Activated CD4-positive, alpha-beta T cell treated with anti-CD3 and anti-CD28 coated beads for 1 hour (primary cell): ENCODE measurements at regions not wholly inside any gene's neighbourhood (a gene's known extent, or its start where the extent isn't known, plus 50 kb on each side); places are given as distances from the start of the nearest gene placed in this dataset.
"Not testable (repeated sequence)": the region's sequence is repeated elsewhere in the genome, so short reads cannot be mapped to it uniquely, and the experiment has no call there.

Experiments
- DNase-seq: peaks from one replicate; pipeline ENCODE4 v3.0.0-alpha.2; 2020

DNA sequence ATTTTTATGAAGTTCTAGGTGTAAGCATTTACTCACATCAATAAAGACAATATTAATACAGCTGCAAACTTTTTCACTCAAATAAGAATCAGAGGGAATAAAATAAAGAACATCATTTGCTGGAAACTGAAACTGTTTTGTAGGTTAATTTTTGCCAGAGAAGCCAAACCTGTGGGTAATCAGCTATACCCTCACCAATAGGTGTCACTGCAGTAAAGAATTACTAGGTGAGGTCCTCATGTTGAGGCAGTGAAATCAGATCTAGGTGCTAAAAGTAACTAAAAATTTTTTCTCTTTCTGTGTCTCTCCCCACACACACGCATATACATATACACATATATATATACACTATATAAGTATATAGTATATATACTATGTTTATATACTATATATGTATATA lies 1016.3 kb upstream of the SEMA6A start:
- DNase-seq: no peak

GRCh38 chr5:117588611-117589010 lies 1014.0 kb upstream of the SEMA6A start:
- no peak for DNase-seq

- no peak for DNase-seq
Observed at GRCh38 chr5:117587111-117587510, 1012.5 kb upstream of the SEMA6A start.

- no peak for DNase-seq
Observed at GRCh38 chr5:117568622-117569021, 994.0 kb upstream of the SEMA6A start.

DNA sequence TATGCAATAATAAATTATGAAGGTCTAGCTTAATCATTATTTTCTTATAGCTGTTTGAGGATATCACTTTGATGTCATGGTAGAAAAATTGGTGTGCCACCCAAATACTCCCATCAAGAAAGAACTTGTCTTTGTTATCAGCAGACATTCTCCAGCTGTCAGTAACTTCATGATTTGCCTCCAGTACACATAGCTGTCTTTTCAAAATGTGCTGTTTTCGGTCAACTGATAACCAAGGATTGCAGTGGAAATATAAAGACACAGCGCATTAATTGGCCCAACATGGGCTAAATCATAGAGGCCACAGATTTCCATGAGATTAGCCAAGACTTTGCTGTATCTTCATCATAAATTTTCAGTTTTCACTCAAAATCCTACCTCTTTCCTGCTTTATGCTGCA lies 993.5 kb upstream of the SEMA6A start:
- DNase-seq: no peak

GRCh38 chr5:117562647-117563046 lies 988.0 kb upstream of the SEMA6A start:
- DNase-seq: no peak

GRCh38 chr5:117561531-117561930 lies 986.9 kb upstream of the SEMA6A start:
- DNase-seq: no peak

DNA sequence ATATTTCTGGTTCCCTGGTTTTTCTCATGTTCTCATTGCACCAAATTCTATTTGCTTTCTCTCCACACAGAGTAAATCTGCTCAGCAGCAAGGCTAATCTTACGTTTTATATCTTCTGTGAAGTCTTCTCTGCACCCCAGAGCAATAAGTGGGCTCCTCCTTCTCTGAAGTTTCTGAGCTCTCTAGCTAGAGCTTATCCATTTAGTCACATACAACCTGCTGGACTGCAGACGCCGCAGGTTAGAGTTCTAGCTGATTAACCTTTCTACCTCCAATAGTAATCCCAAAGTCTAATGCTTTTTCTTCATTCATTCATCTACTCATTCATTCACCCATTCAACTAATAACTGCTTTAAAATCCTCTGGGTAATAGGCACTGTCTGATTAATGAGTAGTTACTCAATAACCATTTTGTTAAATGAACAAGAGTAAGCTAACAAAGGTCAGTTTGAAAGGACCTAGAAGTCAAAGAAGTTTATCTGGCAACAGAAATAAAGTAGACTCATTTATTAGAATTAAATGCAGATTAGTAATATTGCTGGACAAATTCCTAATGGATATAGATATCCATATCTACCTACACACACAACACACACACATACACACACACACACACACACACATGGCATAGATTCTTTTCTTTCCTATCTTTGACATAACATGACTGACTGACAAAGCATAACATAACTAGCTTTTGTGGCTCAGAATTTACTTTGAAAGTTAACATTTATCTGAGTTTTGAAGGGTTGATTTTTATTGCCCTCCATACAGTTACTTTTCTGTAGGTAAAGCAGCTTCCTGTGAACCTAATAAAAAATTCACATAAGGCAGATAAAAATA lies 984.6 kb upstream of the SEMA6A start:
- no peak for DNase-seq

DNA sequence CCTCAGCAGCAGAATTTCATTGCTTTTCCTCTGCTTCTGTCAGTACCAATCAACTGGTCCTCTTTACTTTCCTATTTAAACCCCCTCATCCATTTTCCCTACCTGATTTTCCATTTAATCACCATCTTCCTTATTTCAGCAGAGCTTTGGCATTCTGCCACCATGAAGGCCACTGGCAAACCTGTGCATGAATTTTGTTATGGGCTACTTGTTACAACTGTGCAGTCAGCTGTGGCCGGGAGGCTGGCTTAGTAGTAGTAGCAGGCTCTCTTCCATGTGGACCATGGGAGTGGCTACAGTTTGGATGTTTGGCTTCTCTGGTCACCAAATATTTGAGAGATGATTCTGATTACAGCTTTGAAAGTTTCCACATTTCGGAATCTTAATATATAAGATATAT lies 976.6 kb upstream of the SEMA6A start:
- no peak for DNase-seq

GRCh38 chr5:117547192-117547591 lies 972.6 kb upstream of the SEMA6A start:
- no peak for DNase-seq

GRCh38 chr5:117539692-117540091 lies 965.1 kb upstream of the SEMA6A start:
- DNase-seq: no peak

DNA sequence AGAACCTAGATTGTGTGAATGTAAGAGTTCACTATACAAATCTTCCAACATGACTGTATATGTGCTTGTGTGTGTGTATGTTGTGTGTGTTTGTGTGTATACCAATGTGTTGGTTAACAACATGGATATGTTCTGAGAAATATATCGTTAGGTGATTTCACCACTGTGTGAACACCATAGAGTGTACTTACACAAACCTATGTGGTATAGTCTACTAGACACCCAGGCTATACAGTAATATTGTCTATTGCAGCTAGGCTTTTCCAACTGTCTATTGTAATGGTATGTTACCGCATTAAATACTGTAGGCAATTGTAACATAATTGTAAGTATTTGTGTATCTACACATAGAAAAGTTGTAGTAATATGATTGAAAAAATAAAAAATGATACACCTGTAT lies 959.2 kb upstream of the SEMA6A start:
- DNase-seq: no peak

- not testable (repeated sequence) for DNase-seq
Observed at GRCh38 chr5:117533051-117533670, 958.5 kb upstream of the SEMA6A start.

- no peak for DNase-seq
Observed at GRCh38 chr5:117519957-117520500, 945.4 kb upstream of the SEMA6A start.

GRCh38 chr5:117504305-117504704 lies 929.7 kb upstream of the SEMA6A start:
- DNase-seq: no peak

- DNase-seq: no peak
Observed at GRCh38 chr5:117497601-117498000, 923.0 kb upstream of the SEMA6A start.

DNA sequence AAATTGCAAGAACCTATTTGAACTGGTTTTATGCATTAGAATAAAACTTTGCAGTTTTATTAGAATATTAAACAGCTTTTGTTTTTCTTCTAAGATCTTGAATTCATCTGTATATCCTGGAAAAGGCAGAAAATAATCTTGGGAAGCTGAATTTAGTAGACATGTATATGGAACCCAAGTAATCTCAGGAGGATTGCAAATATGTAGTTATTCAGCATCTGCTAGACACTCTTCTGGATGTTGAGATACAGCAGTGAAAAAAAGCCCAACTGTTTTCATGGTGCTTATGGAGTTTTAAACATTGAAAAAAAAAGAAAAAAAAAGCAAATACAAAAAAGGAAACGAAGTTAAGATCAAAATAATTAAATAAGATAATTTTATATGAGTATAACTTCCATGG lies 922.2 kb upstream of the SEMA6A start:
- DNase-seq: no peak

DNA sequence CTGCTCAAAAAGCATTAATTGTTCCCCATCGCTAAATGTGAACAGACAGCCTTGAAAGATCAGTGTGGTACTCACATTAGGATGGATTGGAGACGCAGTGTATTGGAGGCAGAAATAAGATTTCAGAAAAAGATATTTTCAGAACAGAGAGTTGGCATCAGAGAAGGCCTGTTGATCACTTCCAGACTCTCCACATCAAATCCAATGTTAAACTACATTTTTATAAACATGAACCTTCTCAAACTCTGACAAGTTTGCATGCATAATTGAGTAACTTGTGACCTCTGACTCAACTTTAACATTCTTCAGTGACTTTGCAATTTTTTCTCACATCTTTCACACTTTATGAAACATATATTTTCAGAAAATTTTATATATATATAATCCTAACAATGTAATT lies 919.6 kb upstream of the SEMA6A start:
- no peak for DNase-seq

- no peak for DNase-seq
Observed at GRCh38 chr5:117488976-117489500, 914.4 kb upstream of the SEMA6A start.

DNA sequence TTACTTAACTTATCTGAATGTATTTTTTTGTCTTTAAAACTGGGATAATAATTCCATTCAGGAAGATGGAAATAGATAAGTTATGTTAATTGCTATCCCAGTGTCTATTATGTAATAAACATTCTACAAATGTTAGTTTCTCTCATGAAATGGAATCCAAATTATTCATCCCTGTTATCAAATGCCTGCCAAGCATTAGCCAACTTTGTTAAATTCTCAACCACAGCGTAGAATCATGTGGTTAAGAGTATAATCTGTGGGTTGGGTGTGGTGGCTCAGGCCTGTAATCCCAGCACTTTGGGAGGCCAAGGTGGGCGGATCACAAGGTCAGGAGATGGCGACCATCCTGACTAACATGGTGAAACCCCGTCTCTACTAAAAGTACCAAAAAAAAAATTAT lies 912.9 kb upstream of the SEMA6A start:
- no peak for DNase-seq

GRCh38 chr5:117486879-117487391 lies 912.3 kb upstream of the SEMA6A start:
- no peak for DNase-seq

- no peak for DNase-seq
Observed at GRCh38 chr5:117486261-117486660, 911.6 kb upstream of the SEMA6A start.

- DNase-seq: no peak
Observed at GRCh38 chr5:117475919-117476318, 901.3 kb upstream of the SEMA6A start.

DNA sequence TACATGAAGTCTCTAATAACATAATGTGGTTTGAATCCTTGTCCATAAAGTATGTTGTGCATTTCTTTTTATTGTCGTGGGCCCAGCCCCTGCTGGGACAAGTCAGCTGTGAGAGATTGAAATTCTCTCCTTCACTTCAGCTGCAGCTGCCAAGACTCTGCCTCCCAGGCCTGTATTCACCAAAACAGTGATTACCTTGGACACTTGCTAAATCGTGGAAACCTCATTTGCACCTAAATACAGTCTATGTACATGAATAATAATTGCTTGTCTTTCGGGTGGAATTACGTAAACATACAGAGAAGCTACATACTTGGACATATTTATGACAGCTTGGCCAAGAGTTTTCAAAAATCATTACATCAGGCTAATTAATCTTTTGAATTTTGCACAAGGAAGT lies 898.5 kb upstream of the SEMA6A start:
- no peak for DNase-seq
